HG03139 (cell line): ENCODE measurements at regions not wholly inside any gene's neighbourhood (a gene's known extent, or its start where the extent isn't known, plus 50 kb on each side); places are given as distances from the start of the nearest gene placed in this dataset.

ENCODE experiments used
- ATAC-seq: cut with Tn5 transposase; IDR thresholded peaks from one replicate; pipeline ENCODE4 v1.9.1; 2021; ENCODE audit not compliant: unreplicated experiment

GRCh38 chr13:73901324-73902068, 232.7 kb downstream of the KLF12 start:
- ATAC-seq, result no peak

GRCh38 chr13:73900591-73900990, 233.6 kb downstream of the KLF12 start:
- no peak for ATAC-seq

- ATAC-seq, result no peak
Measured at GRCh38 chr13:73898899-73899298, 235.3 kb downstream of the KLF12 start.

- ATAC-seq, result no peak
Measured at GRCh38 chr13:73898276-73898675, 235.9 kb downstream of the KLF12 start.

- no peak for ATAC-seq
Measured at GRCh38 chr13:73894995-73895571, 239.1 kb downstream of the KLF12 start.

- ATAC-seq, result no peak
Measured at GRCh38 chr13:73893833-73894232, 240.4 kb downstream of the KLF12 start.

- no peak for ATAC-seq
Measured at GRCh38 chr13:73891805-73892204, 242.4 kb downstream of the KLF12 start.

GRCh38 chr13:73883162-73883561, 251.0 kb downstream of the KLF12 start:
- ATAC-seq, result no peak

GRCh38 chr13:73880365-73880764, 253.8 kb downstream of the KLF12 start:
- no peak for ATAC-seq

- no peak for ATAC-seq
Measured at GRCh38 chr13:73879346-73880015, 254.7 kb downstream of the KLF12 start.

GRCh38 chr13:73877399-73877798, 256.8 kb downstream of the KLF12 start:
- ATAC-seq, result no peak

- no peak for ATAC-seq
Measured at GRCh38 chr13:73876323-73876722, 257.9 kb downstream of the KLF12 start.

- no peak for ATAC-seq
Measured at GRCh38 chr13:73873940-73874830, 260.0 kb downstream of the KLF12 start.

- no peak for ATAC-seq
Measured at GRCh38 chr13:73872397-73872796, 261.8 kb downstream of the KLF12 start.

- ATAC-seq, result no peak
Measured at GRCh38 chr13:73870970-73871935, 263.0 kb downstream of the KLF12 start.

GRCh38 chr13:73870036-73870741, 264.0 kb downstream of the KLF12 start:
- no peak for ATAC-seq

- ATAC-seq, result no peak
Measured at GRCh38 chr13:73865027-73865426, 269.2 kb downstream of the KLF12 start.

GRCh38 chr13:73861136-73861535, 273.1 kb downstream of the KLF12 start:
- no peak for ATAC-seq

- no peak for ATAC-seq
Measured at GRCh38 chr13:73860501-73860900, 273.7 kb downstream of the KLF12 start.
